ENCODE measurements at regions not wholly inside any gene's neighbourhood (a gene's known extent, or its start where the extent isn't known, plus 50 kb on each side); places are given as distances from the start of the nearest gene placed in this dataset.

GRCh38 chr5:92808474-92808873 is 772.5 kb downstream of the NR2F1-AS1 start:
- H3K18ac ChIP-seq (ENCODE audit: low read length) = no peak overlapping the region
- H4K91ac ChIP-seq (ENCODE audit: low read depth, low read length, poor library complexity) = no peak overlapping the region
- H4K8ac ChIP-seq (ENCODE audit: low read depth, low read length) = no peak overlapping the region
- no peak overlapping the region for H2BK5ac ChIP-seq (ENCODE audit: low read length)
- peaks cover 1 to 9% of the 10 kb centered on the region in 2 donors for H3K4me1 ChIP-seq (ENCODE audit: control insufficient read depth in 2 of 2, insufficient read depth in 1 of 2, low read depth in 1 of 2, low read length in 2 of 2)
- H3K79me1 ChIP-seq (ENCODE audit: low read depth, low read length) = no peaks in the 10 kb centered on the region
- H3K14ac ChIP-seq (ENCODE audit: low read length) = no peak overlapping the region
- no peak overlapping the region for H2AK5ac ChIP-seq (ENCODE audit: low read depth, low read length)
- H3K9ac ChIP-seq (ENCODE audit: low read depth, low read length, poor library complexity) = no peak overlapping the region
- H3K27me3 ChIP-seq (ENCODE audit: control insufficient read depth in 3 of 3, insufficient read depth in 3 of 3, low read depth in 1 of 3, low read length in 3 of 3) = no peaks in the 10 kb centered on the region
- DNase-seq (ENCODE audit: low spot score) = no peak
- H3K4me3 ChIP-seq (ENCODE audit: low read length in 2 of 2) = no peak overlapping the region
- no peak overlapping the region for H2AFZ ChIP-seq (ENCODE audit: low read length)
- H2BK12ac ChIP-seq (ENCODE audit: low read length) = no peak overlapping the region
- no peak overlapping the region for H2BK15ac ChIP-seq (ENCODE audit: low read length)
- H3K23ac ChIP-seq (ENCODE audit: low read depth, low read length, poor library complexity) = no peak overlapping the region
- H3K36me3 ChIP-seq (replicated peaks in 1 of 2; ENCODE audit: control insufficient read depth in 2 of 2, insufficient read depth in 2 of 2, low read length in 2 of 2) = no peaks in the 10 kb centered on the region
- no peaks in the 10 kb centered on the region for H3K9me3 ChIP-seq (replicated peaks in 1 of 2; ENCODE audit: control insufficient read depth in 2 of 2, insufficient read depth in 1 of 2, low read depth in 1 of 2, low read length in 2 of 2)
- no peak overlapping the region for H3K27ac ChIP-seq (replicated peaks; ENCODE audit: low read length)
- WGBS, 2 donors (ENCODE audit: extremely low coverage in 2 of 2, insufficient read length in 2 of 2, insufficient replicate concordance in 1 of 2) = no CpG with 5 or more reads among the region's 1 CpG
- no peak overlapping the region for H2BK120ac ChIP-seq (ENCODE audit: low read depth, low read length)
- no peak overlapping the region for H3K4ac ChIP-seq (ENCODE audit: low read length)
- no peak overlapping the region for H3K4me2 ChIP-seq (ENCODE audit: insufficient read depth, low read length, poor library complexity, severe bottlenecking)

- H2AFZ ChIP-seq (ENCODE audit: low read length) = no peak overlapping the region
- no peak overlapping the region for H2BK120ac ChIP-seq (ENCODE audit: low read depth, low read length)
- H2BK15ac ChIP-seq (ENCODE audit: low read length) = no peak overlapping the region
- no peak overlapping the region for H3K18ac ChIP-seq (ENCODE audit: low read length)
- no peaks in the 10 kb centered on the region for H3K9me3 ChIP-seq (replicated peaks in 1 of 2; ENCODE audit: control insufficient read depth in 2 of 2, insufficient read depth in 1 of 2, low read depth in 1 of 2, low read length in 2 of 2)
- no peak overlapping the region for H4K91ac ChIP-seq (ENCODE audit: low read depth, low read length, poor library complexity)
- H3K27me3 ChIP-seq (ENCODE audit: control insufficient read depth in 3 of 3, insufficient read depth in 3 of 3, low read depth in 1 of 3, low read length in 3 of 3) = no peaks in the 10 kb centered on the region
- no peak for DNase-seq (ENCODE audit: low spot score)
- no peak overlapping the region for H4K8ac ChIP-seq (ENCODE audit: low read depth, low read length)
- no peak overlapping the region for H3K9ac ChIP-seq (ENCODE audit: low read depth, low read length, poor library complexity)
- H3K27ac ChIP-seq (replicated peaks; ENCODE audit: low read length) = no peak overlapping the region
- no peak overlapping the region for H2BK12ac ChIP-seq (ENCODE audit: low read length)
- no peak overlapping the region for H2BK5ac ChIP-seq (ENCODE audit: low read length)
- H3K4me3 ChIP-seq (ENCODE audit: low read length in 2 of 2) = no peak overlapping the region
- H3K79me1 ChIP-seq (ENCODE audit: low read depth, low read length) = no peaks in the 10 kb centered on the region
- no peak overlapping the region for H3K4me2 ChIP-seq (ENCODE audit: insufficient read depth, low read length, poor library complexity, severe bottlenecking)
- no CpG with 5 or more reads among the region's 4 CpGs for WGBS, 2 donors (ENCODE audit: extremely low coverage in 2 of 2, insufficient read length in 2 of 2, insufficient replicate concordance in 1 of 2)
- peaks cover 2 to 9% of the 10 kb centered on the region in 2 donors for H3K4me1 ChIP-seq (ENCODE audit: control insufficient read depth in 2 of 2, insufficient read depth in 1 of 2, low read depth in 1 of 2, low read length in 2 of 2)
- H3K14ac ChIP-seq (ENCODE audit: low read length) = no peak overlapping the region
- no peak overlapping the region for H3K23ac ChIP-seq (ENCODE audit: low read depth, low read length, poor library complexity)
- H3K36me3 ChIP-seq (replicated peaks in 1 of 2; ENCODE audit: control insufficient read depth in 2 of 2, insufficient read depth in 2 of 2, low read length in 2 of 2) = no peaks in the 10 kb centered on the region
- no peak overlapping the region for H3K4ac ChIP-seq (ENCODE audit: low read length)
- no peak overlapping the region for H2AK5ac ChIP-seq (ENCODE audit: low read depth, low read length)
Measured at GRCh38 chr5:92807085-92807484, 773.9 kb downstream of the NR2F1-AS1 start.

GRCh38 chr5:92805446-92805845 is 775.6 kb downstream of the NR2F1-AS1 start:
- H2BK120ac ChIP-seq (ENCODE audit: low read depth, low read length) = no peak overlapping the region
- H3K4me1 ChIP-seq (ENCODE audit: control insufficient read depth in 2 of 2, insufficient read depth in 1 of 2, low read depth in 1 of 2, low read length in 2 of 2) = peaks cover 4 to 9% of the 10 kb centered on the region in 2 donors
- H3K4me2 ChIP-seq (ENCODE audit: insufficient read depth, low read length, poor library complexity, severe bottlenecking) = no peak overlapping the region
- H3K4ac ChIP-seq (ENCODE audit: low read length) = no peak overlapping the region
- no peak overlapping the region for H3K14ac ChIP-seq (ENCODE audit: low read length)
- no peaks in the 10 kb centered on the region for H3K36me3 ChIP-seq (replicated peaks in 1 of 2; ENCODE audit: control insufficient read depth in 2 of 2, insufficient read depth in 2 of 2, low read length in 2 of 2)
- H2BK15ac ChIP-seq (ENCODE audit: low read length) = no peak overlapping the region
- no peak overlapping the region for H2BK5ac ChIP-seq (ENCODE audit: low read length)
- no peak overlapping the region for H2AFZ ChIP-seq (ENCODE audit: low read length)
- DNase-seq (ENCODE audit: low spot score) = no peak
- H3K4me3 ChIP-seq (ENCODE audit: low read length in 2 of 2) = no peak overlapping the region
- H3K9me3 ChIP-seq (replicated peaks in 1 of 2; ENCODE audit: control insufficient read depth in 2 of 2, insufficient read depth in 1 of 2, low read depth in 1 of 2, low read length in 2 of 2) = no peaks in the 10 kb centered on the region
- no peak overlapping the region for H3K23ac ChIP-seq (ENCODE audit: low read depth, low read length, poor library complexity)
- no peak overlapping the region for H3K9ac ChIP-seq (ENCODE audit: low read depth, low read length, poor library complexity)
- no peaks in the 10 kb centered on the region for H3K79me1 ChIP-seq (ENCODE audit: low read depth, low read length)
- H4K91ac ChIP-seq (ENCODE audit: low read depth, low read length, poor library complexity) = no peak overlapping the region
- no peaks in the 10 kb centered on the region for H3K27me3 ChIP-seq (ENCODE audit: control insufficient read depth in 3 of 3, insufficient read depth in 3 of 3, low read depth in 1 of 3, low read length in 3 of 3)
- H2AK5ac ChIP-seq (ENCODE audit: low read depth, low read length) = no peak overlapping the region
- no peak overlapping the region for H4K8ac ChIP-seq (ENCODE audit: low read depth, low read length)
- H3K18ac ChIP-seq (ENCODE audit: low read length) = no peak overlapping the region
- no peak overlapping the region for H2BK12ac ChIP-seq (ENCODE audit: low read length)
- H3K27ac ChIP-seq (replicated peaks; ENCODE audit: low read length) = no peak overlapping the region

GRCh38 chr5:92801911-92802310 is 779.1 kb downstream of the NR2F1-AS1 start:
- no peak overlapping the region for H2BK15ac ChIP-seq (ENCODE audit: low read length)
- H3K18ac ChIP-seq (ENCODE audit: low read length) = no peak overlapping the region
- no peak overlapping the region for H3K9ac ChIP-seq (ENCODE audit: low read depth, low read length, poor library complexity)
- H3K27me3 ChIP-seq (ENCODE audit: control insufficient read depth in 3 of 3, insufficient read depth in 3 of 3, low read depth in 1 of 3, low read length in 3 of 3) = no peaks in the 10 kb centered on the region
- H4K91ac ChIP-seq (ENCODE audit: low read depth, low read length, poor library complexity) = no peak overlapping the region
- no peak overlapping the region for H2BK5ac ChIP-seq (ENCODE audit: low read length)
- H3K14ac ChIP-seq (ENCODE audit: low read length) = no peak overlapping the region
- H3K27ac ChIP-seq (replicated peaks; ENCODE audit: low read length) = no peak overlapping the region
- peak overlapping the region; percentile 0 for H2AFZ ChIP-seq (ENCODE audit: low read length)
- no peak overlapping the region for H3K4ac ChIP-seq (ENCODE audit: low read length)
- no peak overlapping the region for H4K8ac ChIP-seq (ENCODE audit: low read depth, low read length)
- no peaks in the 10 kb centered on the region for H3K79me1 ChIP-seq (ENCODE audit: low read depth, low read length)
- no peak overlapping the region for H3K23ac ChIP-seq (ENCODE audit: low read depth, low read length, poor library complexity)
- no peak overlapping the region for H2BK120ac ChIP-seq (ENCODE audit: low read depth, low read length)
- H2BK12ac ChIP-seq (ENCODE audit: low read length) = no peak overlapping the region
- WGBS, 2 donors (ENCODE audit: extremely low coverage in 2 of 2, insufficient read length in 2 of 2, insufficient replicate concordance in 1 of 2) = no CpG with 5 or more reads among the region's 7 CpGs
- H3K4me3 ChIP-seq (ENCODE audit: low read length in 2 of 2) = no peak overlapping the region
- no peak overlapping the region for H2AK5ac ChIP-seq (ENCODE audit: low read depth, low read length)
- no peaks in the 10 kb centered on the region for H3K36me3 ChIP-seq (replicated peaks in 1 of 2; ENCODE audit: control insufficient read depth in 2 of 2, insufficient read depth in 2 of 2, low read length in 2 of 2)
- peaks cover 2 to 5% of the 10 kb centered on the region in 2 donors for H3K4me1 ChIP-seq (ENCODE audit: control insufficient read depth in 2 of 2, insufficient read depth in 1 of 2, low read depth in 1 of 2, low read length in 2 of 2)
- peaks cover 0 to 5% of the 10 kb centered on the region in 2 donors for H3K9me3 ChIP-seq (replicated peaks in 1 of 2; ENCODE audit: control insufficient read depth in 2 of 2, insufficient read depth in 1 of 2, low read depth in 1 of 2, low read length in 2 of 2)
- H3K4me2 ChIP-seq (ENCODE audit: insufficient read depth, low read length, poor library complexity, severe bottlenecking) = no peak overlapping the region
- no peak for DNase-seq (ENCODE audit: low spot score)

All from neuronal stem cell (in vitro differentiated cells).